ENCODE measurements at regions not wholly inside any gene's neighbourhood (a gene's known extent, or its start where the extent isn't known, plus 50 kb on each side); places are given as distances from the start of the nearest gene placed in this dataset.
"Not testable (repeated sequence)": the region's sequence is repeated elsewhere in the genome, so short reads cannot be mapped to it uniquely, and the experiment has no call there.

DNA sequence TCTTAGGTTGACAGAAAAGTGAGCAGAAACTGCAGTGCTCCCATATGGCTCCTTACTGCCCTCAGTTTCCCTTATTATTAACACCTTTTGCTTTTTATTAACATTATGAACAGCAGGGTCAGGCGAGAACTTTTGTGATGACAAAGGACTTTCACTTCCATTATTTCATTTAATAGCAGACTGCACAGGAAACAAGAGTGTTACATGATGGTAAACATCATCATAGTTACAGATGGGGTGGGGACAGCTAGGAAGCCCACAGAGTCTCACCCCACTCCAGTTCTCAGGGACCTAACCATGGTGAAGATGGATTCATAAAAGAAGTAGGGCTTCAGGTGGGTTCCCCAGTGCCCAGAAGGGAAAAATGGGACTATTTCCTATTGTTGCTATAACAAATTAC, 110.1 kb upstream of the PELI2 start (continued):
- TF ChIP-seq CREB5 (CRISPR knock-in tag; IDR thresholded peaks at IDR 0.05; ENCODE audit: low read depth): no peak
- no peak for TF ChIP-seq ESRRG (CRISPR knock-in tag; IDR thresholded peaks at IDR 0.05)
- TF ChIP-seq SNAI2 (CRISPR knock-in tag; IDR thresholded peaks at IDR 0.05): no peak
- no peak for TF ChIP-seq TOX (CRISPR knock-in tag; IDR thresholded peaks at IDR 0.05; ENCODE audit: borderline replicate concordance)

DNA sequence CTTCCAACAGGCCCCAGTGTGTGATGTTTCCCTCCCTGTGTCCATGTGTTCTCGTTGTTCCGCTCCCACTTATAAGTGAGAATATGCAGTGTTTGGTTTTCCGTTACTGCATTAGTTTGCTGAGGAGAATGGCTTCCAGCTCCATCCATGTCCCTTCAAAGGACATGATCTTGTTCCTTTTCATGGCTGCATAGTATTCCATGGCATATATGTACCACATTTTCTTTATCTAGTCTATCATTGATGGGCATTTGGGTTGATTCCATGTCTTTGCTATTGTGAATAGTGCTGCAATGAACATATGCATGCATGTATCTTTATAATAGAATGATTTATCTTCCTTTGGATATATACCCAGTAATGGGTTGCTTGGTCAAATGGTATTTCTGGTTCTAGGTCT, 109.5 kb upstream of the PELI2 start:
- TF ChIP-seq ZNF8 (CRISPR knock-in tag; IDR thresholded peaks at IDR 0.05): peak; percentile 57; the same call in 1 of the 2 replicates
- not testable (repeated sequence) for ATAC-seq

DNA sequence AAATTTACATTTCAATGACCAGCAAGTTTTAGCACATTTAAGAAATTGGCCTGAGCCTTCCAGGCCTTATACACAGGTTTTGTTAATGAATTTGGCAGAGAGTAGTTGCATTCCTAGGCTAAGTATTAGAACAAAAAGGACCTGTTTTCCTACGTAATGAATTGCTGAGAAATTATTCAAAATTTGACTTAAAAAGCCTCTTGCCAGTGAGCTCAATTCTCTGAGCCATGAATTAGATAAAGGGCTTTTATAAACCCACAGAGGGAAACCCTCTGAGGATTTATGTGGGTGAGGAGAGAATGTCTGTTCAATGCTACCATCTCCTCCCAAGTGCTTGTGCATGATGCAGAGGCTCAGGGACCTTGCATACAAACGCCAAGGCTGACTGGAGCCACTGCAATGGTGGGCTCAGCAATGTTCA, 94.5 kb upstream of the PELI2 start:
- ATAC-seq: no peak
- TF ChIP-seq SNAI2 (CRISPR knock-in tag; IDR thresholded peaks at IDR 0.05) (no peak), ZNF565 (CRISPR knock-in tag; conservative IDR thresholded peaks at IDR 0.05; ENCODE audit: low read depth) (no peak), OSR1 (CRISPR knock-in tag; IDR thresholded peaks at IDR 0.05) (no peak), RARB (CRISPR knock-in tag; IDR thresholded peaks at IDR 0.05) (no peak), POU6F1 (CRISPR knock-in tag; IDR thresholded peaks at IDR 0.05; ENCODE audit: borderline replicate concordance, low read depth) (no peak), GLIS3 (CRISPR knock-in tag; IDR thresholded peaks at IDR 0.05) (no peak)

GRCh38 chr14:56025191-56025590, 93.0 kb upstream of the PELI2 start:
- TF ChIP-seq ESRRG (CRISPR knock-in tag; IDR thresholded peaks at IDR 0.05): no peak
- no peak for TF ChIP-seq CSDC2 (CRISPR knock-in tag; IDR thresholded peaks at IDR 0.05)
- TF ChIP-seq ARNTL (CRISPR knock-in tag; IDR thresholded peaks at IDR 0.05; ENCODE audit: borderline replicate concordance, low read depth): no peak
- TF ChIP-seq ZNF8 (CRISPR knock-in tag; IDR thresholded peaks at IDR 0.05): no peak
- TF ChIP-seq ZNF565 (CRISPR knock-in tag; conservative IDR thresholded peaks at IDR 0.05; ENCODE audit: low read depth): no peak
- no peak for TF ChIP-seq TCF4 (CRISPR knock-in tag; IDR thresholded peaks at IDR 0.05; ENCODE audit: borderline replicate concordance)
- TF ChIP-seq ZNF70 (CRISPR knock-in tag; IDR thresholded peaks at IDR 0.05): no peak
- TF ChIP-seq PATZ1 (CRISPR knock-in tag; IDR thresholded peaks at IDR 0.05; ENCODE audit: borderline replicate concordance): no peak
- TF ChIP-seq ZFP3 (CRISPR knock-in tag; IDR thresholded peaks at IDR 0.05): no peak
- TF ChIP-seq RARB (CRISPR knock-in tag; IDR thresholded peaks at IDR 0.05): no peak
- no peak for TF ChIP-seq TOX (CRISPR knock-in tag; IDR thresholded peaks at IDR 0.05; ENCODE audit: borderline replicate concordance)
- no peak for ATAC-seq

DNA sequence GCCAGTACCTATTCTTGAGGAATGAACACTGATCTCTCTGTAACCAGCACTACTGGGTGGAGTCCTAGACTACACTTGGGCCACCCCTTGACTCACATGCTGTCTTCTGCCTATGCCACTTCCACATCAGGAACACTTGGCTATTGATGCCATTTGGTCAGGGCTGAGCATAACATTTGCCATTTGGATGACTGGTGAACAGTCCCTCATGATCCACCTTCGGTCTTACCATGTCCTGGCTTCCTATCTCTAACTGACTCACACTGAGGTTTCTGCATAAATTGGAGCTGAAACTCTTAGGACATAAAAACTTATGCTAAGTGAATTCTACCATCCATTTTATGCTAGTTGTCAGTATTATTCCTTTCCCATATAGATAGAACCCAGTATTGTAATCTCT, 91.7 kb upstream of the PELI2 start:
- ATAC-seq: no peak
- no peak for TF ChIP-seq TSHZ2 (CRISPR knock-in tag; IDR thresholded peaks at IDR 0.05)
- TF ChIP-seq PATZ1 (CRISPR knock-in tag; IDR thresholded peaks at IDR 0.05; ENCODE audit: borderline replicate concordance): no peak
- TF ChIP-seq BACH2 (CRISPR knock-in tag; IDR thresholded peaks at IDR 0.05; ENCODE audit: borderline replicate concordance): no peak
- TF ChIP-seq ZC3H10 (CRISPR knock-in tag; IDR thresholded peaks at IDR 0.05): no peak
- TF ChIP-seq ISL1 (CRISPR knock-in tag; IDR thresholded peaks at IDR 0.05): no peak
- TF ChIP-seq ZNF70 (CRISPR knock-in tag; IDR thresholded peaks at IDR 0.05): no peak
- TF ChIP-seq CSDC2 (CRISPR knock-in tag; IDR thresholded peaks at IDR 0.05): no peak
- TF ChIP-seq CSRNP3 (CRISPR knock-in tag; IDR thresholded peaks at IDR 0.05): no peak
- no peak for TF ChIP-seq ZNF8 (CRISPR knock-in tag; IDR thresholded peaks at IDR 0.05)
- no peak for TF ChIP-seq CREB5 (CRISPR knock-in tag; IDR thresholded peaks at IDR 0.05; ENCODE audit: low read depth)
- TF ChIP-seq GLIS3 (CRISPR knock-in tag; IDR thresholded peaks at IDR 0.05): no peak
- TF ChIP-seq RARB (CRISPR knock-in tag; IDR thresholded peaks at IDR 0.05): no peak
- TF ChIP-seq TOX (CRISPR knock-in tag; IDR thresholded peaks at IDR 0.05; ENCODE audit: borderline replicate concordance): no peak
- no peak for TF ChIP-seq ZNF565 (CRISPR knock-in tag; conservative IDR thresholded peaks at IDR 0.05; ENCODE audit: low read depth)

Measured in SK-N-SH treated with all-trans-retinoic acid at 6 μM for 48 hours (cell line).